Panc1 (cell line): ENCODE measurements at regions not wholly inside any gene's neighbourhood (a gene's known extent, or its start where the extent isn't known, plus 50 kb on each side); places are given as distances from the start of the nearest gene placed in this dataset.

Experiments
- ATAC-seq: fragments of 200-7000 bp; cut with Tn5 transposase; 2 replicates; pipeline ENCODE4 v1.9.1; 2020; ENCODE audit warnings: mild to moderate bottlenecking, moderate library complexity
- BruUV-seq: library from RNA; stranded (reverse); fragments of 400-500 nt; replicated peaks from 2 replicates; lab custom pipeline; 2021; lab: Mats Ljungman, UMichigan
- CTCF ChIA-PET: fragments of 300-600 bp; sonication (Branson Sonifier 250); formaldehyde crosslinking; loops from one replicate; lab custom pipeline; 2022; ENCODE audit warnings: antibody characterized with exemption; lab: Charles Lee
- POLR2A ChIA-PET: fragments of 300-600 bp; sonication (Branson Sonifier 250); formaldehyde crosslinking; loops from one replicate; lab custom pipeline; 2022; ENCODE audit warnings: antibody characterized with exemption; lab: Charles Lee
- DNase-seq: peaks from one replicate; pipeline ENCODE4 v3.0.0-alpha.2; 2010; ENCODE audit warnings: low read depth, low spot score
- H3K27ac ChIP-seq: 2 replicates; pipeline ENCODE4 v1.5.1; 2011; ENCODE audit warnings: mild to moderate bottlenecking, low read length, inconsistent platforms
- H3K27me3 ChIP-seq: fragments of 200-500 bp; sonication (Bioruptor generic); 2 replicates; pipeline ENCODE4 v1.6.0; 2014; ENCODE audit warnings: low read length, inconsistent platforms; ENCODE audit not compliant: control insufficient read depth, insufficient read depth
- H3K36me3 ChIP-seq: fragments of 200-500 bp; sonication (Bioruptor generic); 2 replicates; pipeline ENCODE4 v1.5.1; 2014; ENCODE audit warnings: inconsistent platforms, mild to moderate bottlenecking, low read length, moderate library complexity; ENCODE audit not compliant: control insufficient read depth, insufficient read depth
- H3K4me1 ChIP-seq: 2 replicates; pipeline ENCODE4 v1.5.1; 2011; ENCODE audit warnings: inconsistent platforms, mild to moderate bottlenecking, low read length, moderate library complexity; ENCODE audit not compliant: control insufficient read depth, insufficient read depth
- H3K4me3 ChIP-seq, 2 experiments: 2 replicates each; pipeline ENCODE4 v1.5.1; 2011 to 2012; ENCODE audit warnings: low read depth in 2 of 2, low read length in 2 of 2, mild to moderate bottlenecking in 2 of 2, inconsistent platforms in 1 of 2, moderate library complexity in 1 of 2
- H3K9me3 ChIP-seq: fragments of 200-500 bp; sonication (Bioruptor generic); 2 replicates; pipeline ENCODE4 v1.5.1; 2014; ENCODE audit warnings: low read depth, mild to moderate bottlenecking, inconsistent platforms, low read length, moderate library complexity; ENCODE audit not compliant: control insufficient read depth, insufficient read depth
- POLR2AphosphoS5 ChIP-seq: IDR thresholded peaks from 2 replicates; pipeline ENCODE4 v1.6.1; 2012; ENCODE audit warnings: mild to moderate bottlenecking, low read depth, low read length, moderate library complexity
- SIN3A ChIP-seq: IDR thresholded peaks from 2 replicates; pipeline ENCODE4 v1.6.1; 2012; ENCODE audit warnings: low read depth, mild to moderate bottlenecking, low read length, moderate library complexity, borderline replicate concordance; ENCODE audit not compliant: insufficient read depth
- TCF7L2 ChIP-seq: IDR thresholded peaks from 2 replicates; pipeline ENCODE4 v1.6.1; 2011; ENCODE audit warnings: mild to moderate bottlenecking, low read depth, low read length, inconsistent platforms
- in situ Hi-C: cut with HindIII; loops from 2 replicates; pipeline ENCODE4 v1.10.0; 2016; ENCODE audit warnings: low sequenced_read_pairs, low pct_unique_long_range_greater_than_20kb
- intact Hi-C: fragments of 100-400 bp; cut with micrococcal nuclease; formaldehyde crosslinking; loops from one replicate; pipeline ENCODE4 v1.10.0; 2022; ENCODE audit not compliant: unreplicated experiment
- TF ChIP-seq, protein P1 (sequence below), 2 experiments: IDR thresholded peaks; 2 replicates each; pipeline ENCODE4 v1.6.1; 2011 to 2012; ENCODE audit warnings: low read depth in 2 of 2, control low read depth in 1 of 2, low read length in 1 of 2, mild to moderate bottlenecking in 1 of 2, moderate library complexity in 1 of 2; ENCODE audit not compliant: insufficient read depth in 1 of 2
- TF ChIP-seq, protein P2 (sequence below): fragments of 450-650 bp; IDR thresholded peaks from 2 replicates; pipeline ENCODE4 v1.5.1; 2017; ENCODE audit warnings: mild to moderate bottlenecking

DNA sequence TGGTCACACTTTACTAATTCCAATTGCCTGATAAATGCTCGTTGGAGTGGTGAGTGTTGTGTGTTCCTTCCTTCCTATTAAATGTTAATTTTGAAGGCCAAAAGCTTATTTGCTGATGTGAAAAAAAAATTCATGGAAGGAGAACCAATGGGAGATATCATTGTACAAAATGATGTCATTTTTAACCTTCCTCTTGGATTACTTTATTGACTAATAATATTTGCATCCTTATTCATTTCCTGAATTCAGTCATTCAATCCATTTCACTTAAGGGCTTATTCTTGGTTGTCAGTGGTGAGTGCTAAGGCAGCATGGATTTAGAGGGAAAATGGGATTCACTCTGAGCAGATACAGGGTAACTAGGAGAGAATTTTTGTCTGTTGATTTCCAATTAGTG, 216.0 kb upstream of the HTR2A start:
- BruUV-seq: no TSS peak
- Histone ChIP-seq H3K4me1 (no peaks in the 10 kb centered on the region), H3K27ac (no peak overlapping the region), H3K9me3 (no peaks in the 10 kb centered on the region), H3K36me3 (no peaks in the 10 kb centered on the region), H3K4me3 (no peak overlapping the region), H3K27me3 (no peaks in the 10 kb centered on the region)
- no peak for DNase-seq
- ChIA-PET POLR2A (no interaction called here), CTCF (no interaction called here)
- ATAC-seq: no peak
- in situ Hi-C loops: no loop called here
- no peak for TF ChIP-seq SIN3A
- no peak for TF ChIP-seq TCF7L2
- TF ChIP-seq, protein P1, sequence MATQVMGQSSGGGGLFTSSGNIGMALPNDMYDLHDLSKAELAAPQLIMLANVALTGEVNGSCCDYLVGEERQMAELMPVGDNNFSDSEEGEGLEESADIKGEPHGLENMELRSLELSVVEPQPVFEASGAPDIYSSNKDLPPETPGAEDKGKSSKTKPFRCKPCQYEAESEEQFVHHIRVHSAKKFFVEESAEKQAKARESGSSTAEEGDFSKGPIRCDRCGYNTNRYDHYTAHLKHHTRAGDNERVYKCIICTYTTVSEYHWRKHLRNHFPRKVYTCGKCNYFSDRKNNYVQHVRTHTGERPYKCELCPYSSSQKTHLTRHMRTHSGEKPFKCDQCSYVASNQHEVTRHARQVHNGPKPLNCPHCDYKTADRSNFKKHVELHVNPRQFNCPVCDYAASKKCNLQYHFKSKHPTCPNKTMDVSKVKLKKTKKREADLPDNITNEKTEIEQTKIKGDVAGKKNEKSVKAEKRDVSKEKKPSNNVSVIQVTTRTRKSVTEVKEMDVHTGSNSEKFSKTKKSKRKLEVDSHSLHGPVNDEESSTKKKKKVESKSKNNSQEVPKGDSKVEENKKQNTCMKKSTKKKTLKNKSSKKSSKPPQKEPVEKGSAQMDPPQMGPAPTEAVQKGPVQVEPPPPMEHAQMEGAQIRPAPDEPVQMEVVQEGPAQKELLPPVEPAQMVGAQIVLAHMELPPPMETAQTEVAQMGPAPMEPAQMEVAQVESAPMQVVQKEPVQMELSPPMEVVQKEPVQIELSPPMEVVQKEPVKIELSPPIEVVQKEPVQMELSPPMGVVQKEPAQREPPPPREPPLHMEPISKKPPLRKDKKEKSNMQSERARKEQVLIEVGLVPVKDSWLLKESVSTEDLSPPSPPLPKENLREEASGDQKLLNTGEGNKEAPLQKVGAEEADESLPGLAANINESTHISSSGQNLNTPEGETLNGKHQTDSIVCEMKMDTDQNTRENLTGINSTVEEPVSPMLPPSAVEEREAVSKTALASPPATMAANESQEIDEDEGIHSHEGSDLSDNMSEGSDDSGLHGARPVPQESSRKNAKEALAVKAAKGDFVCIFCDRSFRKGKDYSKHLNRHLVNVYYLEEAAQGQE (IDR thresholded peaks at IDR 0.05; ENCODE audit: insufficient read depth in 1 of 2, low read depth in 2 of 2, low read length in 1 of 2): no peak
- no peak for TF ChIP-seq POLR2AphosphoS5
- TF ChIP-seq, protein P2, sequence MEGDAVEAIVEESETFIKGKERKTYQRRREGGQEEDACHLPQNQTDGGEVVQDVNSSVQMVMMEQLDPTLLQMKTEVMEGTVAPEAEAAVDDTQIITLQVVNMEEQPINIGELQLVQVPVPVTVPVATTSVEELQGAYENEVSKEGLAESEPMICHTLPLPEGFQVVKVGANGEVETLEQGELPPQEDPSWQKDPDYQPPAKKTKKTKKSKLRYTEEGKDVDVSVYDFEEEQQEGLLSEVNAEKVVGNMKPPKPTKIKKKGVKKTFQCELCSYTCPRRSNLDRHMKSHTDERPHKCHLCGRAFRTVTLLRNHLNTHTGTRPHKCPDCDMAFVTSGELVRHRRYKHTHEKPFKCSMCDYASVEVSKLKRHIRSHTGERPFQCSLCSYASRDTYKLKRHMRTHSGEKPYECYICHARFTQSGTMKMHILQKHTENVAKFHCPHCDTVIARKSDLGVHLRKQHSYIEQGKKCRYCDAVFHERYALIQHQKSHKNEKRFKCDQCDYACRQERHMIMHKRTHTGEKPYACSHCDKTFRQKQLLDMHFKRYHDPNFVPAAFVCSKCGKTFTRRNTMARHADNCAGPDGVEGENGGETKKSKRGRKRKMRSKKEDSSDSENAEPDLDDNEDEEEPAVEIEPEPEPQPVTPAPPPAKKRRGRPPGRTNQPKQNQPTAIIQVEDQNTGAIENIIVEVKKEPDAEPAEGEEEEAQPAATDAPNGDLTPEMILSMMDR: no peak
- intact Hi-C loops: no loop called here

DNA sequence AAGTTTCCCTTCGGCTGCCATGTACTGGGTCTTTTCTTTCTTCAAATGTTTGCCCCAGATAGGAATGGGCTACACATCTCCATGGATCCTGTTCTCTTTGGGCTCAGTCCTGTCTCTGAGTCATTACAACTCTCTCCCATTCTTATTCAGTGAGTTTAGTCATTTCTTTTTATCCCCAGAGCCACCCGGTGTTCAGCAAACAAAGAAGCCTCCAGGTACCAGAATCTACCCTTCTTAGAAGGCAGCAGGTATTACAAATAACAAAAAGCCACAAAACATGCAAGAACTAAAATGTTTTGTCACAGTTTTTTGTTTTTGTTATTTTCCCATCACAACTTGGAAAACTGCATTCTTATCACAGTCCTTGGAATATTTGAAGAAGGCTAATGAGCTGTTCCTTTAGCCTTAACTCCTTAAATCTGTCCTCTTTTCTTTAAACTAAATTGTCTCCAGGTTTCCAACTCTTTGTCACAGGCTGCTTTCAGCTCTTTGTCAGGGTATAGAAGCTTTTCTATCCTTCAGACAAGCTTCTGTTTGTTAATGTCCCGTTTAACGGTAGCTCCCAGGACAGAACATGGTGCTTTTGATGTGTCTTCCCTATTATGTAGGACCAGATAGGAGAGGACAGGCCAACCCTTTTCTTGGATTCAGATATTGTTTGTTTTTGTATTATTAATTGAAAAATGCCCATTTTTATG, 215.5 kb upstream of the HTR2A start:
- no peak for ATAC-seq
- in situ Hi-C loops: no loop called here
- intact Hi-C loops: no loop called here
- Histone ChIP-seq H3K27ac (no peak overlapping the region), H3K4me3 (no peak overlapping the region), H3K9me3 (no peaks in the 10 kb centered on the region), H3K4me1 (no peaks in the 10 kb centered on the region), H3K36me3 (no peaks in the 10 kb centered on the region), H3K27me3 (no peaks in the 10 kb centered on the region)
- CTCF ChIA-PET: no interaction called here
- TF ChIP-seq, protein P2: no peak
- TF ChIP-seq SIN3A (no peak), TCF7L2 (no peak), POLR2AphosphoS5 (no peak)
- TF ChIP-seq, protein P1 (IDR thresholded peaks at IDR 0.05; ENCODE audit: insufficient read depth in 1 of 2, low read depth in 2 of 2, low read length in 1 of 2): no peak
- POLR2A ChIA-PET: no interaction called here
- DNase-seq: no peak
- no TSS peak for BruUV-seq
